IMR-90 (cell line): ENCODE measurements at regions not wholly inside any gene's neighbourhood (a gene's known extent, or its start where the extent isn't known, plus 50 kb on each side); places are given as distances from the start of the nearest gene placed in this dataset.

ENCODE experiments used
- BHLHE40 ChIP-seq: fragments of 150-350 bp; IDR thresholded peaks from 2 replicates; pipeline ENCODE4 v1.6.1; 2016; ENCODE audit warnings: mild to moderate bottlenecking, low read depth, low read length
- CHD1 ChIP-seq: IDR thresholded peaks from 2 replicates; pipeline ENCODE4 v1.6.1; 2012; ENCODE audit warnings: low read depth, low read length, improper control_type of control experiment
- CTCF ChIP-seq: conservative IDR thresholded peaks from 2 replicates; pipeline ENCODE4 v1.5.1; 2012; ENCODE audit warnings: mild to moderate bottlenecking, low read depth, low read length, improper control_type of control experiment
- RFX5 ChIP-seq: IDR thresholded peaks from 2 replicates; pipeline ENCODE4 v1.8.0; 2012; ENCODE audit warnings: low read depth, mild to moderate bottlenecking, low read length, moderate library complexity
- TF ChIP-seq, protein P1 (sequence below): fragments of 150-350 bp; IDR thresholded peaks from 2 replicates; pipeline ENCODE4 v1.6.1; 2017; ENCODE audit warnings: mild to moderate bottlenecking, antibody characterized with exemption, low read length, low read depth

DNA sequence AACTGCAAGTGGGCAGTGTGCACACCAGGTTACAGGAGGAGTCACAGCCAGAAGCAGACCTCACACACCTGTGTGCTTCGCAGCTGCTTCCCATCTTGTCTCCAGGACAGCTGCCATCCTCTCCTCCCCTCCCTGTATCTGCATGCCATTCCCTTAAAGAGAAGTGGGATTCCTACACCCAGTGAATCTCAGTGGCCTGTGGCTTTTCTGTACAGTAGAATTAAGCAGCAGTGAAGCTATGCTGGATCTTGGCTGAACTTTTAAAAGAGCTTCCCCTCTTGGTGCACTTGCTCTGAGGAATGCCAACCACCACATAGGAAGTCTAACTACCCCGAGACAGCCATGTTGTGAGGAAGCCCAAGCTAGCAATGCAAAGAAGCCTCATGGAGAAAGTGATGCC lies 236.5 kb upstream of the ZMIZ1 start:
- TF ChIP-seq, protein P1, sequence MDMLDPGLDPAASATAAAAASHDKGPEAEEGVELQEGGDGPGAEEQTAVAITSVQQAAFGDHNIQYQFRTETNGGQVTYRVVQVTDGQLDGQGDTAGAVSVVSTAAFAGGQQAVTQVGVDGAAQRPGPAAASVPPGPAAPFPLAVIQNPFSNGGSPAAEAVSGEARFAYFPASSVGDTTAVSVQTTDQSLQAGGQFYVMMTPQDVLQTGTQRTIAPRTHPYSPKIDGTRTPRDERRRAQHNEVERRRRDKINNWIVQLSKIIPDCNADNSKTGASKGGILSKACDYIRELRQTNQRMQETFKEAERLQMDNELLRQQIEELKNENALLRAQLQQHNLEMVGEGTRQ, result no peak
- TF ChIP-seq RFX5 (no peak), CHD1 (no peak), CTCF (no peak), BHLHE40 (no peak)
